ENCODE measurements at regions not wholly inside any gene's neighbourhood (a gene's known extent, or its start where the extent isn't known, plus 50 kb on each side); places are given as distances from the start of the nearest gene placed in this dataset.

GRCh38 chr13:24068472-24068871 lies 92.0 kb upstream of the SPATA13 start:
- TF ChIP-seq, protein P1, sequence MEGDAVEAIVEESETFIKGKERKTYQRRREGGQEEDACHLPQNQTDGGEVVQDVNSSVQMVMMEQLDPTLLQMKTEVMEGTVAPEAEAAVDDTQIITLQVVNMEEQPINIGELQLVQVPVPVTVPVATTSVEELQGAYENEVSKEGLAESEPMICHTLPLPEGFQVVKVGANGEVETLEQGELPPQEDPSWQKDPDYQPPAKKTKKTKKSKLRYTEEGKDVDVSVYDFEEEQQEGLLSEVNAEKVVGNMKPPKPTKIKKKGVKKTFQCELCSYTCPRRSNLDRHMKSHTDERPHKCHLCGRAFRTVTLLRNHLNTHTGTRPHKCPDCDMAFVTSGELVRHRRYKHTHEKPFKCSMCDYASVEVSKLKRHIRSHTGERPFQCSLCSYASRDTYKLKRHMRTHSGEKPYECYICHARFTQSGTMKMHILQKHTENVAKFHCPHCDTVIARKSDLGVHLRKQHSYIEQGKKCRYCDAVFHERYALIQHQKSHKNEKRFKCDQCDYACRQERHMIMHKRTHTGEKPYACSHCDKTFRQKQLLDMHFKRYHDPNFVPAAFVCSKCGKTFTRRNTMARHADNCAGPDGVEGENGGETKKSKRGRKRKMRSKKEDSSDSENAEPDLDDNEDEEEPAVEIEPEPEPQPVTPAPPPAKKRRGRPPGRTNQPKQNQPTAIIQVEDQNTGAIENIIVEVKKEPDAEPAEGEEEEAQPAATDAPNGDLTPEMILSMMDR (IDR thresholded peaks at IDR 0.05), result no peak
- no peak for ATAC-seq (ENCODE audit: low FRiP score)
- no peak for DNase-seq (ENCODE audit: low spot score)

DNA sequence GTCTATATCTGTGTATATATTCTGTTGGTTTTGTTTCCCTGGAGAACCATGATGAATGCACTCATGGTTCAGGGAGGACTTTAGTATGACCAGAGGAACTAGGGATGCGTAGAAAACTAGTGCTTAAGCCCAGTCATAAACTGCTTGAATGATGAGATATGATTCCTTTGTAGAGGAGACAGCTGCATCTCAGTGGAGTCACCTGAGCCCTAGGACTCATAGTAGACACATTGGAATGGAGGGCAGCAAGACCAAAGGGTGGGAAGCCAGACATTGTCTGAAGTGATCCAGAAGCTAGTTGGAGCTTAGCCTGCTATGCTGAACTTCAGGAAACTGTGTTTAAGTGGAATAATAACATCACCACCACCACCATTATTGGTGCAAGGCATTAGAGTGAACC lies 89.5 kb upstream of the SPATA13 start:
- ATAC-seq (ENCODE audit: low FRiP score), result no peak
- DNase-seq (ENCODE audit: low spot score), result no peak
- TF ChIP-seq, protein P1 (IDR thresholded peaks at IDR 0.05), result no peak

DNA sequence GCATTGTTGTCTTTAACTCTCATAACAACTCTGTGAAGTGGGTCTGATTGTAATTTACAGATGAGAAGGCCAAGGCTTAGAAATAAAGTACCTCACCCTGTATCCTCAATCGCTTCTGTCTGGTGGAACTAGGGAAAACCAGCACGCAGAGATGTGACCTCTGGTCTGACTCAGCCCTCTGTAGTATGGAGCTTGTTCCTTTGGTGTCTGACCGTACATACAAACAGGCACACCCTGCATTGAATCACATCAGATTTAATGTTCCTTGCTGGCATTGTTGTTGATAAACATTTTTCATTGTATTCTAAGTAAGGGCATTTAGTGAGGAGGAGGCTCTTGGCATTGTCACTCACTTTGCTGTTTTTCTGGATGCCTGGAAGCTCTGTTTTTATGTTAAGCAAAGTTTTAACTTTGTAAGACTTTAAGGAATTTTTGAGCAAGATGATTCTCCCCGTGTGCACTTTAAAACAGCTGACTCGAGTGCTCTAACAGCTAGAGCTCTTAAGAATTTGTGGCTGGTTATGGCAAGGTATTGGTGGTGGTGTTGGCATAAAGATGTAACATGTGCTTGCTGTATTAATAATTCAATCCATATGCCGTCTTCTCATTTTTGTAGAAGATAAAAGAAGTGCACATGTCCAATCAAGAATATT lies 89.0 kb upstream of the SPATA13 start:
- ATAC-seq (ENCODE audit: low FRiP score), result no peak
- no peak for DNase-seq (ENCODE audit: low spot score)
- TF ChIP-seq, protein P1 (IDR thresholded peaks at IDR 0.05), result no peak

- DNase-seq (ENCODE audit: low spot score) (no peak), ATAC-seq (ENCODE audit: low FRiP score) (no peak)
- TF ChIP-seq, protein P1 (IDR thresholded peaks at IDR 0.05), result no peak
Observed at GRCh38 chr13:24073657-24074056, 86.9 kb upstream of the SPATA13 start.

GRCh38 chr13:24074678-24075077 lies 85.8 kb upstream of the SPATA13 start:
- DNase-seq (ENCODE audit: low spot score) (no peak), ATAC-seq (ENCODE audit: low FRiP score) (no peak)
- TF ChIP-seq, protein P1 (IDR thresholded peaks at IDR 0.05), result no peak

DNA sequence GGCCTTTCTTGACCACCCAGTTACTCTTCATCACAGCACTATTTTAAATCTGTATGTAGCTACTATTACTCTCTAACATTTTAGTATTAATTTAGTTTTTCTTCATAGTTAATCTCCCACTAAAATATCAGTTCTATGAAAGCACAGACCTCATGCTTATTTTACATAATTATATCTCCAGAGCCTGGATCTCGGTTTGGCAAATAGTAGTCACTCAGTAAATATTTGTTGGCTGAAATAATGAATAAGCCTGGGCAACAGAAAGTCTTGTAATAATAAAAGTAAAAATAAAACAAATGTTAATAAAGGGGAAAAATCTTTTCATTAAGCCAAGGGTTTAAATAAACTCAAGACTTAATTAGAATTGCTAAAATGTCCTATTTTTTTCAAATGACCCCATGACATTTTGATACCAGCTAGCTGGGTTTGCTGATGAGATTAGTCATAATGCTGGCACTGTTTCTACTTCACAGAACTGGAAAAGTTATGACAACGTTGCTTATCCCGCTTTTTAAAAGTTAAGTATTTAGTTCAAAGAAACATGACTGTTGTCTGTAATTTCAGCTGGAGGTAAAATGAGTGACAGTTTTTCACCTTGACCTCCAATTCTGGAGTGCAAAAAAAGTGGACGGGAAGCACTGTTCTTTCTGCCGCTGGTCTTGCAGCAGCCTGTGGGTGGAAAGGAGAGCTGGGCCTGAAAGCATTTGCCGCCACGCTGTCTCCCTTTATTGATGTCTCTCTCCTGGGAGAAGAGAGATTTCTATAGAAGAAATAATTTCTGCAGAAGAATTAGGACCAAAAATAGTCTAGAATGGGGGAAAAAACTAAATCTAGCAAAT lies 85.2 kb upstream of the SPATA13 start:
- no peak for ATAC-seq (ENCODE audit: low FRiP score)
- TF ChIP-seq, protein P1 (IDR thresholded peaks at IDR 0.05), result no peak
- no peak for DNase-seq (ENCODE audit: low spot score)

DNA sequence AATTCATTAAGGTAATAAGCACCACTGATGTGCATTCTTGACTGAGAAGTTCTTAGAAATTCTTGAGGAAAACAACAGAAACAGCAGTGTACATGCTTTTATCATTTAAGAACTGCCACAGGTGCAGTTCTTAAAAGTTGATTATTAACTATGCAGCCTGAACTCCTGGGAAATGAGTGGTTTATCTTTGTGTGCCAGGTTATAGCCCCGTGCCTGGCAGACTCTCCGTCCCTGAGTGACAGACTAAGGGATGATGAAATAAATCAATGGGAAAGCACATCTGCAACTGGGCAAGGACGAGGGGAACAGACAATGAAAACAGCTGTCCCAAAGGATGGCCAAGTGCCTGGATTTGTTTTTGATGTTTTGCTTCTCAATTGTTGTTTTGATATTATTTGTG lies 84.4 kb upstream of the SPATA13 start:
- DNase-seq (ENCODE audit: low spot score), result no peak
- ATAC-seq (ENCODE audit: low FRiP score), result no peak
- TF ChIP-seq, protein P1 (IDR thresholded peaks at IDR 0.05), result no peak

Data from omental fat pad (tissue), 3 donors.